ENCODE measurements at regions not wholly inside any gene's neighbourhood (a gene's known extent, or its start where the extent isn't known, plus 50 kb on each side); places are given as distances from the start of the nearest gene placed in this dataset.

DNA sequence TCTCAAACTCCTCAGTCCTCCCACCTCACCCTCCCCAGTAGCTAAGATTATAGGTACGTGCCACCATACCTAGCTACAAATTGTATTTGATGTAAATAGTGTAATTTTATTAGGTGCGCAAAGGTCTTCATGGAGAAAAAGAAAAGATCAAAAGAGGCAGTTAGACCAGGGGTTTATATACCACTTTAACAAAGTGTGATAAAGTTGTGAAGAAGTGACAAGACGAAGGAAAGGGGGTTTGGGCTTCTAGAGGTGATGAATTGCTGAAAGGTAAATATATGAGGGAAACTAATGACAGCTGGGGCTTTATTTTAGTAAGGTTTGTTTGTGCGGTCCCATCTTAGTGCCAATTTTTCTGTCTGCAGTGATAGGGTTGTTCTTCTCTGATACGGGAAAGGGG lies 105.3 kb downstream of the CD24 start:
- no peak overlapping the region for H3K4me3 ChIP-seq
- no peaks in the 10 kb centered on the region for H3K4me1 ChIP-seq
- H3K36me3 ChIP-seq (ENCODE audit: low read depth, missing control alignments): no peaks in the 10 kb centered on the region
- intact Hi-C loops (cut with DNase I; ENCODE audit: low total_unique reads): no loop called here
- no peak for DNase-seq
- 79 to 88% methylated on average over 5 of the region's 5 CpGs for WGBS, 2 donors
- no peaks in the 10 kb centered on the region for H3K9me3 ChIP-seq
- TF ChIP-seq POLR2A (IDR thresholded peaks at IDR 0.05): no peak
- TF ChIP-seq, protein P1, sequence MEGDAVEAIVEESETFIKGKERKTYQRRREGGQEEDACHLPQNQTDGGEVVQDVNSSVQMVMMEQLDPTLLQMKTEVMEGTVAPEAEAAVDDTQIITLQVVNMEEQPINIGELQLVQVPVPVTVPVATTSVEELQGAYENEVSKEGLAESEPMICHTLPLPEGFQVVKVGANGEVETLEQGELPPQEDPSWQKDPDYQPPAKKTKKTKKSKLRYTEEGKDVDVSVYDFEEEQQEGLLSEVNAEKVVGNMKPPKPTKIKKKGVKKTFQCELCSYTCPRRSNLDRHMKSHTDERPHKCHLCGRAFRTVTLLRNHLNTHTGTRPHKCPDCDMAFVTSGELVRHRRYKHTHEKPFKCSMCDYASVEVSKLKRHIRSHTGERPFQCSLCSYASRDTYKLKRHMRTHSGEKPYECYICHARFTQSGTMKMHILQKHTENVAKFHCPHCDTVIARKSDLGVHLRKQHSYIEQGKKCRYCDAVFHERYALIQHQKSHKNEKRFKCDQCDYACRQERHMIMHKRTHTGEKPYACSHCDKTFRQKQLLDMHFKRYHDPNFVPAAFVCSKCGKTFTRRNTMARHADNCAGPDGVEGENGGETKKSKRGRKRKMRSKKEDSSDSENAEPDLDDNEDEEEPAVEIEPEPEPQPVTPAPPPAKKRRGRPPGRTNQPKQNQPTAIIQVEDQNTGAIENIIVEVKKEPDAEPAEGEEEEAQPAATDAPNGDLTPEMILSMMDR (IDR thresholded peaks at IDR 0.05): no peak
- H3K27ac ChIP-seq: no peak overlapping the region
- no peaks in the 10 kb centered on the region for H3K27me3 ChIP-seq

DNA sequence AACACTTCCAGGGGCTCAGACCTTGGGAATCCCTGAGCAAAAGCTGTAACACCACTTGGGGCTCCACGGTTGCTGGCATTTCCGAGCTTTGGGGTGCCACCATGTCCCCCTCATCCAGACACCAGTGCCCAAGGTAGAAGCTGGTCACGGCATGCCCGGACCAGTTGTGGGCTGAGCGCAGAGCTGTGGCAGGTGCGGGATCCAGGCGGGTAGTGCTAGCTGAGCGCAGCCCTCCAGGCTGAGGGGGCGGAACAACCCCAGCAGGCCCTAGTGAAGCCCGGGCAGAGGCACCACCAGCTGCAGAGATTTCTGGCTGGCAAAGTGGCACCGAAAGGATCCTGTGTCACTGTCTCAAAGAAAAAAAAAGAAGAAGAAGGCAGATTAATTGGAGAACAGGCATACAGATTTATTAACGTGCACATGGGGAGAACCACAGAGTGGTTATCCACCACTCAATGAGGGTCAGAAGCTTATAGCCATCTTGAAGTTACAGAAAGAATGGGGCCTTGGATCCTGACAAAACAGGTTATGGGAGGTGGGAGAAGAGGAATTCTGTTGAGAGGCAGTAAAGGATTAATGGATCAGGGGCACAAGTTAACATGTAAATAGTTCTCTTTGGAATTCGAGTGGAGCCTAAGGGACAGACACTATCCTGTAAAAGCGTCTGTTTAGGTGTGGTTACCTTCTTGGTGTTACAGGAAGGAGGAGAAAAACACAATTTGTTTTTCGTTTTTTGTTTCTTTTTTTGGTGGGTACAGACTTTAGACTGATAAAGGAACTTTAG lies 107.5 kb downstream of the CD24 start:
- no peaks in the 10 kb centered on the region for H3K36me3 ChIP-seq (ENCODE audit: low read depth, missing control alignments)
- no peak overlapping the region for H3K27ac ChIP-seq
- no peak overlapping the region for H3K4me3 ChIP-seq
- intact Hi-C loops (cut with DNase I; ENCODE audit: low total_unique reads): no loop called here
- no peaks in the 10 kb centered on the region for H3K27me3 ChIP-seq
- DNase-seq: no peak
- WGBS, 2 donors: 81 to 87% methylated on average over 8 to 14 of the region's 15 CpGs
- H3K9me3 ChIP-seq: no peaks in the 10 kb centered on the region
- TF ChIP-seq POLR2A (IDR thresholded peaks at IDR 0.05): no peak
- TF ChIP-seq, protein P1 (IDR thresholded peaks at IDR 0.05): no peak
- H3K4me1 ChIP-seq: no peaks in the 10 kb centered on the region

- no peak for TF ChIP-seq POLR2A (IDR thresholded peaks at IDR 0.05)
- TF ChIP-seq, protein P1 (IDR thresholded peaks at IDR 0.05): no peak
- no peaks in the 10 kb centered on the region for H3K4me1 ChIP-seq
- no peak overlapping the region for H3K4me3 ChIP-seq
- H3K27me3 ChIP-seq: no peaks in the 10 kb centered on the region
- no peak for DNase-seq
- H3K9me3 ChIP-seq: no peaks in the 10 kb centered on the region
- no peaks in the 10 kb centered on the region for H3K36me3 ChIP-seq (ENCODE audit: low read depth, missing control alignments)
- no peak overlapping the region for H3K27ac ChIP-seq
- intact Hi-C loops (cut with DNase I; ENCODE audit: low total_unique reads): no loop called here
- 91 to 92% methylated on average over 4 of the region's 4 CpGs for WGBS, 2 donors
Measured at GRCh38 chr6:106862858-106863257, 111.7 kb downstream of the CD24 start.

GRCh38 chr6:106860940-106861339 lies 113.6 kb downstream of the CD24 start:
- Histone ChIP-seq H3K4me1 (no peaks in the 10 kb centered on the region), H3K4me3 (no peak overlapping the region), H3K27ac (no peak overlapping the region), H3K9me3 (no peaks in the 10 kb centered on the region), H3K36me3 (ENCODE audit: low read depth, missing control alignments) (no peaks in the 10 kb centered on the region), H3K27me3 (no peaks in the 10 kb centered on the region)
- DNase-seq: no peak
- intact Hi-C loops (cut with DNase I; ENCODE audit: low total_unique reads): no loop called here
- TF ChIP-seq, protein P1 (IDR thresholded peaks at IDR 0.05): no peak
- TF ChIP-seq POLR2A (IDR thresholded peaks at IDR 0.05): no peak
- 89 to 90% methylated on average over 4 of the region's 4 CpGs for WGBS, 2 donors

GRCh38 chr6:106858653-106859092 lies 115.9 kb downstream of the CD24 start:
- intact Hi-C loops (cut with DNase I; ENCODE audit: low total_unique reads): no loop called here
- Histone ChIP-seq H3K36me3 (ENCODE audit: low read depth, missing control alignments) (no peaks in the 10 kb centered on the region), H3K9me3 (no peaks in the 10 kb centered on the region), H3K27ac (no peak overlapping the region), H3K4me3 (no peak overlapping the region), H3K27me3 (no peaks in the 10 kb centered on the region), H3K4me1 (no peaks in the 10 kb centered on the region)
- DNase-seq: no peak
- WGBS, 2 donors: 65 to 73% methylated on average over 3 of the region's 3 CpGs
- TF ChIP-seq, protein P1 (IDR thresholded peaks at IDR 0.05): no peak
- TF ChIP-seq POLR2A (IDR thresholded peaks at IDR 0.05): no peak

Data from testis (tissue), 2 donors.